ENCODE measurements at regions not wholly inside any gene's neighbourhood (a gene's known extent, or its start where the extent isn't known, plus 50 kb on each side); places are given as distances from the start of the nearest gene placed in this dataset.

DNA sequence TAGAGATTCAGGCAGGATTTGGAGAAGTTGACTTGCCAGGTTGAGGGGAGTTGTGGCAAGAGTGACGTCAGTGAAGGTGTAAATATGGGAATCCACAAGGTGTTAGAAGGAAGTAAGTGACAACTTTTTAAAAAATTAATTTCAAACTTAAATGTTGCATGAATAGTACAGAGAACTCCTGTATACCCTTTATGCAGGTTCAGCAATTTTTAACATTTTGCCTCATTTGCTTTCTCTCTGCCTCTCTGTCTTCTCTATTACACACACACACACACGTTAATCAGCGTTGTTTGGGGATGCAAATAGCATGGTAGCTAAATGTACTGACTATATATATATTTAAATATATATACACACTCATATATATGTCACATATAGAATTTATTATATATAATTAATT, 273.7 kb downstream of the SMARCA1 start:
- no peaks in the 10 kb centered on the region for H4K20me1 ChIP-seq (ENCODE audit: control insufficient read depth, extremely low read depth, insufficient read depth, low read length)
- no peak overlapping the region for H3K27ac ChIP-seq (ENCODE audit: control insufficient read depth, insufficient read depth, low read length)
- FAIRE-seq (no peak), DNase-seq (ENCODE audit: low read depth, low spot score) (no peak)
- H3K79me2 ChIP-seq (ENCODE audit: control insufficient read depth, insufficient read depth, low read length), result no peaks in the 10 kb centered on the region
- H3K36me3 ChIP-seq (ENCODE audit: control insufficient read depth in 2 of 2, extremely low read depth in 1 of 2, insufficient read depth in 2 of 2, low read length in 2 of 2), result no peaks in the 10 kb centered on the region
- TF ChIP-seq EZH2 (IDR thresholded peaks at IDR 0.05; ENCODE audit: low read length) (no peak), CTCF (optimal IDR thresholded peaks at IDR 0.05 in 1 of 3, IDR thresholded peaks at IDR 0.05 in 1 of 3, conservative IDR thresholded peaks at IDR 0.05 in 1 of 3; ENCODE audit: extremely low read depth in 1 of 3, insufficient read depth in 2 of 3, low read length in 3 of 3) (no peak)
- H3K9ac ChIP-seq (ENCODE audit: control insufficient read depth, extremely low read depth, insufficient read depth, low read length), result no peak overlapping the region
- H3K9me1 ChIP-seq (ENCODE audit: control insufficient read depth, extremely low read depth, insufficient read depth, low read length), result no peaks in the 10 kb centered on the region
- no peak overlapping the region for H2AFZ ChIP-seq (ENCODE audit: control insufficient read depth, low read length)
- no peak overlapping the region for H3K4me2 ChIP-seq (ENCODE audit: control insufficient read depth, extremely low read depth, insufficient read depth, low read depth, low read length)
- H3K4me1 ChIP-seq (ENCODE audit: control insufficient read depth, extremely low read depth, insufficient read depth, low read length), result no peaks in the 10 kb centered on the region
- no peak overlapping the region for H3K4me3 ChIP-seq (ENCODE audit: control insufficient read depth in 2 of 3, extremely low read depth in 1 of 3, insufficient read depth in 2 of 3, low read depth in 1 of 3, low read length in 3 of 3)
- H3K27me3 ChIP-seq (ENCODE audit: control insufficient read depth, extremely low read depth, insufficient read depth, low read length), result no peaks in the 10 kb centered on the region
- dilution Hi-C loops (cut with MboI; ENCODE audit: extremely low pct_ligation_motif_present, low sequenced_read_pairs), result no loop called here
- H3K9me3 ChIP-seq (ENCODE audit: control insufficient read depth, low read depth, low read length), result no peaks in the 10 kb centered on the region

DNA sequence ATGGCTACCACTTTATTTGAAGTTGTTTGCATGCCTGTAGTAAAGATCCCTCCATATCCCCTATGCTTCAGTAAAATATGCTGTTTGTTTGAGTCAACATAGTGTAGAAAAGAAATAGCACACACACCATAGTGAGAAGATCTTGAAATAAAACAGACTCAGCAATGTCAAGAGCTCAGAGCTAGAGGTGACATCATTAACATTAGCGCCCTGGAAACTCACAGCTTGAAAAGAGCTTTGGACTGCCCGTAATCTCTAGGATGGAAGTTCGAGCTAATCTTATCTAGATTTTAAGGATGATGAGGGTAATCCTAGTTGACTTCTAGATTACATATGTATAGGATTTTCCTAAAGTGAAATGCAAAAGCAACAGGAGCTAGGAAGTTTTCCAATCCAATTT, 275.6 kb downstream of the SMARCA1 start:
- Histone ChIP-seq H3K27me3 (ENCODE audit: control insufficient read depth, extremely low read depth, insufficient read depth, low read length) (no peaks in the 10 kb centered on the region), H2AFZ (ENCODE audit: control insufficient read depth, low read length) (no peak overlapping the region), H3K9ac (ENCODE audit: control insufficient read depth, extremely low read depth, insufficient read depth, low read length) (no peak overlapping the region), H3K4me3 (ENCODE audit: control insufficient read depth in 2 of 3, extremely low read depth in 1 of 3, insufficient read depth in 2 of 3, low read depth in 1 of 3, low read length in 3 of 3) (no peak overlapping the region), H4K20me1 (ENCODE audit: control insufficient read depth, extremely low read depth, insufficient read depth, low read length) (no peaks in the 10 kb centered on the region), H3K9me1 (ENCODE audit: control insufficient read depth, extremely low read depth, insufficient read depth, low read length) (no peaks in the 10 kb centered on the region), H3K9me3 (ENCODE audit: control insufficient read depth, low read depth, low read length) (no peaks in the 10 kb centered on the region), H3K79me2 (ENCODE audit: control insufficient read depth, insufficient read depth, low read length) (no peaks in the 10 kb centered on the region), H3K4me2 (ENCODE audit: control insufficient read depth, extremely low read depth, insufficient read depth, low read depth, low read length) (no peak overlapping the region), H3K4me1 (ENCODE audit: control insufficient read depth, extremely low read depth, insufficient read depth, low read length) (no peaks in the 10 kb centered on the region), H3K36me3 (ENCODE audit: control insufficient read depth in 2 of 2, extremely low read depth in 1 of 2, insufficient read depth in 2 of 2, low read length in 2 of 2) (no peaks in the 10 kb centered on the region), H3K27ac (ENCODE audit: control insufficient read depth, insufficient read depth, low read length) (no peak overlapping the region)
- TF ChIP-seq EZH2 (IDR thresholded peaks at IDR 0.05; ENCODE audit: low read length) (no peak), CTCF (optimal IDR thresholded peaks at IDR 0.05 in 1 of 3, IDR thresholded peaks at IDR 0.05 in 1 of 3, conservative IDR thresholded peaks at IDR 0.05 in 1 of 3; ENCODE audit: extremely low read depth in 1 of 3, insufficient read depth in 2 of 3, low read length in 3 of 3) (no peak)
- DNase-seq (ENCODE audit: low read depth, low spot score) (no peak), FAIRE-seq (no peak)
- dilution Hi-C loops (cut with MboI; ENCODE audit: extremely low pct_ligation_motif_present, low sequenced_read_pairs), result no loop called here

Data from keratinocyte (primary cell).